OCI-LY7 (cell line): ENCODE measurements at regions not wholly inside any gene's neighbourhood (a gene's known extent, or its start where the extent isn't known, plus 50 kb on each side); places are given as distances from the start of the nearest gene placed in this dataset.

Source experiments
- EZH2phosphoT487 ChIP-seq: fragments of 200-600 bp; sonication (generic); IDR thresholded peaks from 2 replicates; pipeline ENCODE4 v1.6.1; 2018; ENCODE audit warnings: low read depth, borderline replicate concordance, mild to moderate bottlenecking, mixed run types, antibody characterized with exemption, low read length, moderate library complexity, mixed read lengths
- TF ChIP-seq, protein P1 (sequence below): fragments of 200-600 bp; sonication (generic); conservative IDR thresholded peaks from 2 replicates; pipeline ENCODE4 v1.5.1; 2014; ENCODE audit warnings: mild to moderate bottlenecking, antibody characterized with exemption, low read length, moderate library complexity, mixed read lengths

DNA sequence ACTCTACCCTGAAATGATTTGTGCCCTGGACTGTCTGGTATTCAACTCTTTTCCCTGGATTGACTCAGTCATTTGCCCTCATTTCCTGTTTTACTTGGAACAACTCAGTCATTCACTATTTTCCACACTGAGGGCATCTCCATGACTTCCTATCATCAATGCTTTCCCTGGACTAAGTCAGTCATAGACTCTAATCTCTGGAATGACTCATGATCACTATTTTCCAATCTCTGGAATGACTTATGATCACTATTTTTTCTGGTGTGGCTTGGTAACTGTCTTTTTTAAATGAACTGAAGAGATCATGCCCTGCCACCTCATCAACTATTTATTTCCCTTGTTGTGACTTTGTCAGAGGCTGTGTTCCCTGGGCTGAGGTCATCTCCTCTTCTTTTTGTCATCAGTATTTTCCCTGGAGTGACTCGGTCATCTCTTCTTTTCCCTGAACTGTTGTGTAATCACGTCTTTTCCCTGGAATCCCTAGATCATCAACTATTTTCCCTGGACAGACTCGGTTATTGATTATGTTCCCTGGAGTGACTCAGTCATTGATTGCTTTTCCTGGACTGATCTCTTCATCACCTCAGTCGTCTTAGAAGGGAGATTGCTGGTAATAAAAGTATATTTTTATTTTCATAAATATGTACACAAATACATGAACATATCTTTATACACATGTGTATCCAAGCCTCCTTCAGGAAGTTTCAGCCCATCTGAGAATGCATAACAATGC, 327.1 kb upstream of the VCX start:
- TF ChIP-seq, protein P1, sequence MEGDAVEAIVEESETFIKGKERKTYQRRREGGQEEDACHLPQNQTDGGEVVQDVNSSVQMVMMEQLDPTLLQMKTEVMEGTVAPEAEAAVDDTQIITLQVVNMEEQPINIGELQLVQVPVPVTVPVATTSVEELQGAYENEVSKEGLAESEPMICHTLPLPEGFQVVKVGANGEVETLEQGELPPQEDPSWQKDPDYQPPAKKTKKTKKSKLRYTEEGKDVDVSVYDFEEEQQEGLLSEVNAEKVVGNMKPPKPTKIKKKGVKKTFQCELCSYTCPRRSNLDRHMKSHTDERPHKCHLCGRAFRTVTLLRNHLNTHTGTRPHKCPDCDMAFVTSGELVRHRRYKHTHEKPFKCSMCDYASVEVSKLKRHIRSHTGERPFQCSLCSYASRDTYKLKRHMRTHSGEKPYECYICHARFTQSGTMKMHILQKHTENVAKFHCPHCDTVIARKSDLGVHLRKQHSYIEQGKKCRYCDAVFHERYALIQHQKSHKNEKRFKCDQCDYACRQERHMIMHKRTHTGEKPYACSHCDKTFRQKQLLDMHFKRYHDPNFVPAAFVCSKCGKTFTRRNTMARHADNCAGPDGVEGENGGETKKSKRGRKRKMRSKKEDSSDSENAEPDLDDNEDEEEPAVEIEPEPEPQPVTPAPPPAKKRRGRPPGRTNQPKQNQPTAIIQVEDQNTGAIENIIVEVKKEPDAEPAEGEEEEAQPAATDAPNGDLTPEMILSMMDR: no peak
- no peak for TF ChIP-seq EZH2phosphoT487
